ENCODE measurements at regions not wholly inside any gene's neighbourhood (a gene's known extent, or its start where the extent isn't known, plus 50 kb on each side); places are given as distances from the start of the nearest gene placed in this dataset.
A peak's percentile ranks its signal among the peaks of the same experiment; 100 is the strongest.

- TF ChIP-seq FOXM1 (IDR thresholded peaks at IDR 0.05; ENCODE audit: borderline replicate concordance, low read depth) (peak; percentile 23; the same call in 1 of the 2 replicates), CREB1 (IDR thresholded peaks at IDR 0.05; ENCODE audit: low read depth) (no peak), NFIC (IDR thresholded peaks at IDR 0.05) (peak; percentile 40; the same call in 1 of the 2 replicates), CEBPB (IDR thresholded peaks at IDR 0.05) (no peak), TAF1 (IDR thresholded peaks at IDR 0.05; ENCODE audit: low read depth) (no peak), RAD21 (IDR thresholded peaks at IDR 0.05; ENCODE audit: low read depth) (peak; percentile 50), REST (IDR thresholded peaks at IDR 0.05; ENCODE audit: low read depth) (no peak), MAX (IDR thresholded peaks at IDR 0.05) (no peak), EP300 (IDR thresholded peaks at IDR 0.05; ENCODE audit: borderline replicate concordance) (peak; percentile 69), EGR1 (IDR thresholded peaks at IDR 0.05) (no peak), YY1 (IDR thresholded peaks at IDR 0.05; ENCODE audit: low read depth) (no peak), TEAD4 (IDR thresholded peaks at IDR 0.05) (peak; percentile 81), ZBTB7A (IDR thresholded peaks at IDR 0.05; ENCODE audit: low read depth) (no peak)
Observed at GRCh38 chr13:69565334-69565733, 542.3 kb upstream of the ATXN8OS start.
